ENCODE measurements at regions not wholly inside any gene's neighbourhood (a gene's known extent, or its start where the extent isn't known, plus 50 kb on each side); places are given as distances from the start of the nearest gene placed in this dataset.

DNA sequence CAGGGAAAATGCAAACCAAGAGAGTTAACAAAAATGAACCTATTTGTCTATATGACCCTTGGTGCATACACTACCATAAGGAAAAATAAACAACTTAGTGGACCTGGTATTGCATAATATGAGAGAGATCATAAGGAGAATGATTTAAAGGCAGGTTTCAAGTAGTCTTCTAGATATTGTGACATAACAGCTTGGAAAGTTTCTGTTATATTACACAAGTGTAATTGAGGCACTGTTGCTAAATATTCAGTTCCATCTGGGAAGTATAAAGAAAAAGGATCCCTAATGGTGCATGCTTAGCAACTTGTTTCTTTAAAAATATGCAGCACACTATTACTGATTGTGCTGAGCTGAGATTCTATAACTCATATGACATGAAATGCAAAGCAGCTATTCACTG is 252.2 kb upstream of the SPHKAP start:
- Mint-ChIP-seq H3K4me1 (no peaks in the 10 kb centered on the region), H3K9me3 (peaks cover 0 to 8% (median 4%) of the 10 kb centered on the region in 7 donors), H3K27ac (no peak overlapping the region), H3K27me3 (ENCODE audit: low read depth in 3 of 3) (peaks cover 0 to 5% (median 2%) of the 10 kb centered on the region in 3 donors), H3K36me3 (no peaks in the 10 kb centered on the region), H3K4me3 (no peak overlapping the region)
- Histone ChIP-seq H3K79me2 (ENCODE audit: insufficient read depth, low read length) (no peaks in the 10 kb centered on the region), H3K36me3 (replicated peaks in 1 of 2; ENCODE audit: control insufficient read depth in 1 of 2, insufficient read depth in 2 of 2, low read length in 2 of 2) (no peaks in the 10 kb centered on the region), H3K27ac (ENCODE audit: low read depth in 1 of 2, low read length in 2 of 2) (no peak overlapping the region), H3K4me3 (replicated peaks in 1 of 3; ENCODE audit: low read depth in 2 of 3, low read length in 3 of 3) (no peak overlapping the region), H3K9ac (ENCODE audit: insufficient read depth, low read length, poor library complexity, severe bottlenecking) (no peak overlapping the region), H3K4me1 (ENCODE audit: control insufficient read depth in 1 of 2, insufficient read depth in 2 of 2, low read length in 2 of 2) (no peaks in the 10 kb centered on the region), H3K27me3 (ENCODE audit: control insufficient read depth in 2 of 2, insufficient read depth in 2 of 2, low read length in 2 of 2) (no peaks in the 10 kb centered on the region), H2AFZ (ENCODE audit: insufficient read depth, low read depth, low read length, poor library complexity, severe bottlenecking) (no peak overlapping the region), H4K20me1 (ENCODE audit: insufficient read depth, low read length) (no peaks in the 10 kb centered on the region), H3K4me2 (replicated peaks; ENCODE audit: extremely low read depth, low read length, poor library complexity, severe bottlenecking) (no peak overlapping the region), H3K9me3 (replicated peaks in 1 of 2; ENCODE audit: control insufficient read depth in 1 of 2, insufficient read depth in 1 of 2, low read length in 2 of 2) (peaks cover 0 to 5% of the 10 kb centered on the region in 2 donors)
- intact Hi-C loops (cut with micrococcal nuclease), result no loop called here
- no peak for DNase-seq
- TF ChIP-seq, protein P1, sequence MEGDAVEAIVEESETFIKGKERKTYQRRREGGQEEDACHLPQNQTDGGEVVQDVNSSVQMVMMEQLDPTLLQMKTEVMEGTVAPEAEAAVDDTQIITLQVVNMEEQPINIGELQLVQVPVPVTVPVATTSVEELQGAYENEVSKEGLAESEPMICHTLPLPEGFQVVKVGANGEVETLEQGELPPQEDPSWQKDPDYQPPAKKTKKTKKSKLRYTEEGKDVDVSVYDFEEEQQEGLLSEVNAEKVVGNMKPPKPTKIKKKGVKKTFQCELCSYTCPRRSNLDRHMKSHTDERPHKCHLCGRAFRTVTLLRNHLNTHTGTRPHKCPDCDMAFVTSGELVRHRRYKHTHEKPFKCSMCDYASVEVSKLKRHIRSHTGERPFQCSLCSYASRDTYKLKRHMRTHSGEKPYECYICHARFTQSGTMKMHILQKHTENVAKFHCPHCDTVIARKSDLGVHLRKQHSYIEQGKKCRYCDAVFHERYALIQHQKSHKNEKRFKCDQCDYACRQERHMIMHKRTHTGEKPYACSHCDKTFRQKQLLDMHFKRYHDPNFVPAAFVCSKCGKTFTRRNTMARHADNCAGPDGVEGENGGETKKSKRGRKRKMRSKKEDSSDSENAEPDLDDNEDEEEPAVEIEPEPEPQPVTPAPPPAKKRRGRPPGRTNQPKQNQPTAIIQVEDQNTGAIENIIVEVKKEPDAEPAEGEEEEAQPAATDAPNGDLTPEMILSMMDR (IDR thresholded peaks at IDR 0.05), result no peak

DNA sequence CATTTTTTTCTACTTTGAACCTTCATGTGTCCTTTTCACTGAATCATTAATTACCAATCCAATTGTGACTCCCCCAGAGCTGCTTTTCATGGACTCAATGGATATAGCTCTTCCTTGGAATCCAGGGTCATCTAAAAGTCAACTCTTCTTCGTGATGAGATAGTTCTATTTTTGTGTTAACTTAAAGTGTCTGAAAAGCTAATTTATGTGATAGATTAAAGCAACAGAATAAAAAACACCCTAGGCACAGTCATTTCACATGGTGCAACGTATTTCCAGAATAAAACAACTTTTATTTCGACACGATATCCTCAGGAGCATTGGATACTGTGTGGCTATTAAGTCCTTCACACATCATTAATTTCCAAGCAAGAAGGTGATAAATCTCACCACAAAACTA is 250.6 kb upstream of the SPHKAP start:
- H3K9ac ChIP-seq (ENCODE audit: insufficient read depth, low read length, poor library complexity, severe bottlenecking), result no peak overlapping the region
- TF ChIP-seq, protein P1 (IDR thresholded peaks at IDR 0.05), result no peak
- no peaks in the 10 kb centered on the region for H3K36me3 ChIP-seq (replicated peaks in 1 of 2; ENCODE audit: control insufficient read depth in 1 of 2, insufficient read depth in 2 of 2, low read length in 2 of 2)
- H3K4me2 ChIP-seq (replicated peaks; ENCODE audit: extremely low read depth, low read length, poor library complexity, severe bottlenecking), result no peak overlapping the region
- H3K79me2 ChIP-seq (ENCODE audit: insufficient read depth, low read length), result no peaks in the 10 kb centered on the region
- H3K27me3 ChIP-seq (ENCODE audit: control insufficient read depth in 2 of 2, insufficient read depth in 2 of 2, low read length in 2 of 2), result no peaks in the 10 kb centered on the region
- no peak for DNase-seq
- no peak overlapping the region for H3K27ac Mint-ChIP-seq
- peaks cover 3 to 18% (median 6%) of the 10 kb centered on the region in 7 donors for H3K9me3 Mint-ChIP-seq
- no peaks in the 10 kb centered on the region for H3K4me1 ChIP-seq (ENCODE audit: control insufficient read depth in 1 of 2, insufficient read depth in 2 of 2, low read length in 2 of 2)
- H3K4me1 Mint-ChIP-seq, result no peaks in the 10 kb centered on the region
- WGBS (ENCODE audit: insufficient coverage), result no CpG with 5 or more reads among the region's 4 CpGs
- no peak overlapping the region for H3K4me3 Mint-ChIP-seq
- no peak overlapping the region for H2AFZ ChIP-seq (ENCODE audit: insufficient read depth, low read depth, low read length, poor library complexity, severe bottlenecking)
- no peaks in the 10 kb centered on the region for H3K36me3 Mint-ChIP-seq
- peaks cover 0 to 2% (median 2%) of the 10 kb centered on the region in 3 donors for H3K27me3 Mint-ChIP-seq (ENCODE audit: low read depth in 3 of 3)
- no peaks in the 10 kb centered on the region for H4K20me1 ChIP-seq (ENCODE audit: insufficient read depth, low read length)
- no peak overlapping the region for H3K27ac ChIP-seq (ENCODE audit: low read depth in 1 of 2, low read length in 2 of 2)
- H3K9me3 ChIP-seq (replicated peaks in 1 of 2; ENCODE audit: control insufficient read depth in 1 of 2, insufficient read depth in 1 of 2, low read length in 2 of 2), result peaks cover 7 to 13% of the 10 kb centered on the region in 2 donors
- intact Hi-C loops (cut with micrococcal nuclease), result no loop called here
- no peak overlapping the region for H3K4me3 ChIP-seq (replicated peaks in 1 of 3; ENCODE audit: low read depth in 2 of 3, low read length in 3 of 3)

Measured in CD14-positive monocyte (primary cell).